Tibial artery (tissue), 4 donors: ENCODE measurements at regions not wholly inside any gene's neighbourhood (a gene's known extent, or its start where the extent isn't known, plus 50 kb on each side); places are given as distances from the start of the nearest gene placed in this dataset.
"Not testable (repeated sequence)": the region's sequence is repeated elsewhere in the genome, so short reads cannot be mapped to it uniquely, and the experiment has no call there.

Experiments used
- DNase-seq, 2 donors: peaks; one replicate each; pipeline ENCODE4 v3.0.0-alpha.2; 2019
- H3K27ac ChIP-seq, 2 donors: fragments of 200-600 bp; sonication (generic) in 1 of 2; 1 replicate in 1 of 2; 2 replicates in 1 of 2; pipeline ENCODE4 v1.5.1; 2018 to 2019; ENCODE audit warnings: mild to moderate bottlenecking in 1 of 2
- H3K27me3 ChIP-seq, 2 donors: fragments of 200-600 bp; sonication (generic) in 1 of 2; one replicate each; pipeline versions ENCODE4 v1.5.1 to v1.6.0; 2016 to 2019
- H3K36me3 ChIP-seq, 3 donors: fragments of 200-600 bp; sonication (generic) in 2 of 3; one replicate each; pipeline ENCODE4 v1.5.1; 2016 to 2019; ENCODE audit warnings: mild to moderate bottlenecking in 2 of 3
- H3K4me1 ChIP-seq, 4 donors: fragments of 200-600 bp; sonication (generic) in 2 of 4; 1 replicate in 3 of 4; 2 replicates in 1 of 4; pipeline ENCODE4 v1.5.1; 2016 to 2019
- H3K4me3 ChIP-seq, 2 donors: fragments of 200-600 bp; sonication (generic) in 1 of 2; 1 replicate in 1 of 2; 2 replicates in 1 of 2; pipeline ENCODE4 v1.5.1; 2018 to 2019; ENCODE audit warnings: mild to moderate bottlenecking in 2 of 2
- H3K9me3 ChIP-seq, 3 donors: fragments of 200-600 bp; sonication (generic) in 1 of 3; one replicate each; pipeline ENCODE4 v1.5.1; 2016 to 2019
- intact Hi-C: fragments of 100-400 bp; cut with DNase I; formaldehyde crosslinking; loops from one replicate; pipeline ENCODE4 v1.15.0; 2023; ENCODE audit warnings: low total_unique reads
- TF ChIP-seq, protein P1 (sequence below), 2 experiments: fragments of 200-600 bp in 1 of 2; fragments of 450-650 bp in 1 of 2; IDR thresholded peaks; one replicate each; pipeline ENCODE4 v1.5.1; 2017 to 2019; ENCODE audit warnings: antibody characterized with exemption in 2 of 2, mild to moderate bottlenecking in 1 of 2, moderate library complexity in 1 of 2

DNA sequence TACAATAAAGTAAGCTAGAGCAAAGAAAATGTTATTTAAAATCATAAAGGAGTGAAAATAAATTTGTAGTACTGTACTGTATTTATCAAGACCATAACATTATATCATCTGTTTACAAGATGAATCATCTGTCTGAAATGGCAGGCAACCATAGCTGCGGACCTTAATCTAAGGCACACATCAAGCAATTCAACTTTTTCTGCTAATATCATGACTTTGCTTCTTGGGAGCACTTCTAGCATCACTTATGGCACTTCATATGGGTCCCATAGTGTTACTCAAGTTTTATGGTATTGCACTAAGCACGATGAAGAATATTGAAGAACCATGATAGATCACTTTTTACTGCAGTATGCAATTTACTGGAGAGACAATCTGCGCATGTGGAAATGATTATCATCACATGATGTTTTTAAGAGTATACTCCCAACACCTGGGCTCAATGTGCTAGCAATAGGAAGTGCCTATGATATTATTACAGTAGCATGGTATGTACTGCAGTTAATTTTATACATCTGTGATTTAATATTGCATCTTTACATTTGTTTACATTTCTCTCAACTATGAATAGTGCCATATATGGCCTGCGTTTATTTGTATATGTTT, 137.7 kb upstream of the NECTIN3 start:
- intact Hi-C loops: no loop called here
- H3K36me3 ChIP-seq: no peaks in the 10 kb centered on the region
- no peak overlapping the region for H3K27ac ChIP-seq
- no peaks in the 10 kb centered on the region for H3K27me3 ChIP-seq
- no peak for DNase-seq
- TF ChIP-seq, protein P1, sequence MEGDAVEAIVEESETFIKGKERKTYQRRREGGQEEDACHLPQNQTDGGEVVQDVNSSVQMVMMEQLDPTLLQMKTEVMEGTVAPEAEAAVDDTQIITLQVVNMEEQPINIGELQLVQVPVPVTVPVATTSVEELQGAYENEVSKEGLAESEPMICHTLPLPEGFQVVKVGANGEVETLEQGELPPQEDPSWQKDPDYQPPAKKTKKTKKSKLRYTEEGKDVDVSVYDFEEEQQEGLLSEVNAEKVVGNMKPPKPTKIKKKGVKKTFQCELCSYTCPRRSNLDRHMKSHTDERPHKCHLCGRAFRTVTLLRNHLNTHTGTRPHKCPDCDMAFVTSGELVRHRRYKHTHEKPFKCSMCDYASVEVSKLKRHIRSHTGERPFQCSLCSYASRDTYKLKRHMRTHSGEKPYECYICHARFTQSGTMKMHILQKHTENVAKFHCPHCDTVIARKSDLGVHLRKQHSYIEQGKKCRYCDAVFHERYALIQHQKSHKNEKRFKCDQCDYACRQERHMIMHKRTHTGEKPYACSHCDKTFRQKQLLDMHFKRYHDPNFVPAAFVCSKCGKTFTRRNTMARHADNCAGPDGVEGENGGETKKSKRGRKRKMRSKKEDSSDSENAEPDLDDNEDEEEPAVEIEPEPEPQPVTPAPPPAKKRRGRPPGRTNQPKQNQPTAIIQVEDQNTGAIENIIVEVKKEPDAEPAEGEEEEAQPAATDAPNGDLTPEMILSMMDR (IDR thresholded peaks at IDR 0.05): no peak
- no peak overlapping the region for H3K4me3 ChIP-seq
- H3K9me3 ChIP-seq: no peaks in the 10 kb centered on the region
- H3K4me1 ChIP-seq: no peaks in the 10 kb centered on the region

DNA sequence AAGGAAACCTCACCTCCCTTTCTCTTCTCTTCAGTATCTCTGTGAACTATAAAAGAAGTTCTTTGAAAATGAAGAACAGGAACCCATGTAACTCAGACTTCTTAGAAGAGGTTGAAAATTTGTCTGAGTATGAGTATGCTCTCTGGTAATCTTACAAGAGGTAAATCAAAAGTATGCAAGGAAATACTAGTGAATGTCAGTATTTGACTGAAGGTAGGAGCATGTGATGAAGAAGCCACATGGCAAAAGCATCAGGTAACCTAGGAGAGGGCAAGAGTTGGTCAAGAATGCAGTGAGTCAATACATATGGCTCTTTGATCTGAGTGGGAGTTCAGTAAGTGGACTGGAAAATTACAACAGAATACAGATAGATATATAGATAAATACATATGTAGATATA, 133.0 kb upstream of the NECTIN3 start:
- Histone ChIP-seq H3K4me1 (no peaks in the 10 kb centered on the region), H3K27ac (no peak overlapping the region), H3K27me3 (no peaks in the 10 kb centered on the region), H3K9me3 (peaks cover 0 to 8% (median 0%) of the 10 kb centered on the region in 3 donors), H3K36me3 (no peaks in the 10 kb centered on the region), H3K4me3 (no peak overlapping the region)
- intact Hi-C loops: no loop called here
- TF ChIP-seq, protein P1 (IDR thresholded peaks at IDR 0.05): no peak
- DNase-seq: no peak

DNA sequence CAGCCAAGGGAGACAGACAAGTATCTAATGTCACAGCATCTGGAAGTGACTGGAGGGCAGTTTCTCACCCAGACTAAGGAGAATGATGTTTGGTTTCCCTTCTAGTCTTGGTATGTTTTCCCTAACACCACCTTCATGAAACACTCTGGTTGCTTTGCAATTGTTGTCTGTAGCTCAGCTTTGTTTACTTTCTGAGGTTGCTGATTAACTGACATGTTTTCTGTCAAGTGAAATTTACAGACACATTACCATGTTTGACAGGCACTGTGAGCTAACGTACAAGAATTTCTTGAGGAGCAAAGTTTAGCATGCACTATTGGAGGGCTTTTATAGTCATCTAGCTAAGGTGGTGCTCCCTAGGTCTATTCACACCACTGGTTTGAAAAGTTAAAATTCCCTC, 131.6 kb upstream of the NECTIN3 start:
- no peak for DNase-seq
- no peak overlapping the region for H3K4me3 ChIP-seq
- H3K27ac ChIP-seq: no peak overlapping the region
- no peaks in the 10 kb centered on the region for H3K27me3 ChIP-seq
- no peaks in the 10 kb centered on the region for H3K36me3 ChIP-seq
- intact Hi-C loops: no loop called here
- H3K9me3 ChIP-seq: peaks cover 0 to 13% (median 8%) of the 10 kb centered on the region in 3 donors
- TF ChIP-seq, protein P1 (IDR thresholded peaks at IDR 0.05): no peak
- no peaks in the 10 kb centered on the region for H3K4me1 ChIP-seq

DNA sequence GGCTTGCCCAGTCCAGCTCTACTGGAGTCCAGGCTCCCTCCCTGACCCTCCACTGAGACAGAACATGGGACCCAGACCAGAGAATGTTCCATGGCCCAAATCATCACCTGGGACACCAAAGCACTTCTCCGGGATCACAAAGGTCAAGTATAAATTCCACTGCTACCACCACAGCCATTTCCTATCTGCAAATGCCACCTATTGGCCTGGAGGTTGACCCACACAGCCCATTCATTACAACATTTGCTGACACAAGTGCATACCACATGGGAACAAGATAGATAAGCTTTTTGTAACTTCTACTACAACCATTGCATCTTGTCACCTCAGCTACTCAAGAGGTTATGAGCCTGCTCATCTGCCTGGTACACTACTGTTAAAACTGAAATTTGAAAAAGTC, 126.8 kb upstream of the NECTIN3 start:
- H3K9me3 ChIP-seq: peaks cover 0 to 38% (median 29%) of the 10 kb centered on the region in 3 donors
- intact Hi-C loops: no loop called here
- H3K27ac ChIP-seq: no peak overlapping the region
- TF ChIP-seq, protein P1 (IDR thresholded peaks at IDR 0.05): no peak
- H3K4me1 ChIP-seq: no peaks in the 10 kb centered on the region
- no peak overlapping the region for H3K4me3 ChIP-seq
- H3K27me3 ChIP-seq: no peaks in the 10 kb centered on the region
- H3K36me3 ChIP-seq: no peaks in the 10 kb centered on the region
- no peak for DNase-seq

DNA sequence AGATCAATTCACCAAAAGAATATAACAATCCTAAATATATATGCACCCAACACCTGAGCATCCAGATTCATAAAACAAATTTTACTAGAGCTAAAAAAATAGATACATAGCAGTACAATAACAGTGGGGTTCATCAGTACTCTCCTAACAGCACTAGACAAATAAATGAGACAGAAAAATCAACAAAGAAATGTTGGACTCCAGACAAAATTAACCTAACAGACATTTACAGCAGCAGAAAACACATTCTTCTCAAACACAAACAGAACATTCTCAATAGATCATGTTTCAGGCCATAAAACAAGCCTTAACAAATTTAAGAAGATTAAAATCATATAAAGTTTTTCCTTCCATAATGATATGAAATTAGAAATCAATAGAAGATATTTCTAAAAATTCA, 124.8 kb upstream of the NECTIN3 start:
- Histone ChIP-seq H3K27ac (no peak overlapping the region), H3K27me3 (no peaks in the 10 kb centered on the region), H3K4me1 (no peaks in the 10 kb centered on the region), H3K4me3 (no peak overlapping the region), H3K36me3 (no peaks in the 10 kb centered on the region), H3K9me3 (peaks cover 0 to 40% (median 40%) of the 10 kb centered on the region in 3 donors)
- no peak for DNase-seq
- TF ChIP-seq, protein P1 (IDR thresholded peaks at IDR 0.05): no peak
- intact Hi-C loops: no loop called here

DNA sequence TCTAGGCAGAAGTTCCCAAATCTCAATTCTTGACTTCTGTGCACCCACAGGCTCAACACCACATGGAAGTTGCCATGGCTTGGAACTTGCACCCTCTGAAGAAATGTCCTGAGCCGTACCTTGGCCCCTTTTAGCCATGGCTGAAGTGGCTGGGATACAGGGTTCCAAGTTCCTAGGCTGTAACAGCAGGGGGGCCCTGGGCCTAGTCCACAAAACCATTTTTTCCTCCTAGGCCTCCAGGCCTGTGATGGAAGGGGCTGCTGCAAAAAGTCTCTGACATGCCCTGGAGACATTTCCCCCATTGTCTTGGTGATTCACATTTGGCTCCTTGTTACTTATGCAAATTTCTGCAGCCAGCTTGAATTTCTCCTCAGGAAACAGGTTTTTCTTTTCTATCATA, 122.4 kb upstream of the NECTIN3 start:
- H3K9me3 ChIP-seq: peaks cover 0 to 36% (median 32%) of the 10 kb centered on the region in 3 donors
- H3K4me3 ChIP-seq, DNase-seq, H3K36me3 ChIP-seq, H3K27ac ChIP-seq, H3K27me3 ChIP-seq, intact Hi-C loops, H3K4me1 ChIP-seq: not testable (repeated sequence)
